GM13977 (cell line): ENCODE measurements at regions not wholly inside any gene's neighbourhood (a gene's known extent, or its start where the extent isn't known, plus 50 kb on each side); places are given as distances from the start of the nearest gene placed in this dataset.

Experiments used
- DNase-seq: peaks from one replicate; pipeline ENCODE4 v3.0.0; 2012; ENCODE audit warnings: low spot score
- CTCF ChIP-seq: IDR thresholded peaks from 2 replicates; pipeline ENCODE4 v1.5.1; 2012; ENCODE audit warnings: mild to moderate bottlenecking, control low read depth; ENCODE audit not compliant: insufficient read depth; ENCODE audit errors: extremely low read depth, missing control alignments
- in situ Hi-C: fragments of 300-500 bp; cut with MboI; formaldehyde crosslinking; loops from one replicate; pipeline ENCODE4 v1.12.0; 2022; ENCODE audit warnings: low sequenced_read_pairs, low pct_unique_long_range_greater_than_20kb, mixed read lengths, inconsistent platforms; ENCODE audit not compliant: unreplicated experiment

GRCh38 chr20:12599494-12599893 is 409.3 kb upstream of the SPTLC3 start:
- DNase-seq, result no peak
- in situ Hi-C loops, result no loop called here
- TF ChIP-seq CTCF, result no peak

GRCh38 chr20:12605751-12606150 is 403.0 kb upstream of the SPTLC3 start:
- in situ Hi-C loops, result no loop called here
- TF ChIP-seq CTCF, result no peak

GRCh38 chr20:12610871-12611270 is 397.9 kb upstream of the SPTLC3 start:
- no peak for DNase-seq
- no peak for TF ChIP-seq CTCF
- in situ Hi-C loops, result no loop called here

More at GRCh38 chr20:12605751-12606150, 403.0 kb upstream of the SPTLC3 start:
- no peak for DNase-seq

- no peak for TF ChIP-seq CTCF
- in situ Hi-C loops, result no loop called here
- DNase-seq, result no peak
Observed at GRCh38 chr20:12614764-12615163, 394.0 kb upstream of the SPTLC3 start.

- in situ Hi-C loops, result no loop called here
- DNase-seq, result no peak
- TF ChIP-seq CTCF, result no peak
Observed at GRCh38 chr20:12617076-12617475, 391.7 kb upstream of the SPTLC3 start.

- in situ Hi-C loops, result no loop called here
- no peak for TF ChIP-seq CTCF
- DNase-seq, result no peak
Observed at GRCh38 chr20:12623870-12624269, 384.9 kb upstream of the SPTLC3 start.

GRCh38 chr20:12627485-12627884 is 381.3 kb upstream of the SPTLC3 start:
- in situ Hi-C loops, result no loop called here
- no peak for DNase-seq
- TF ChIP-seq CTCF, result no peak
